Activated T-helper 1 cell treated with anti-CD3 and anti-CD28 coated beads, Interleukin-12 subunit alpha, Interleukin-12 subunit beta, Interleukin-2, Interleukin-4 antibody, amounts not matched to agents 30 ng/mL and 10 ng/mL and 1 ng/mL, durations not matched to agents 14 hours and 24 hours and 36 hours (primary cell): ENCODE measurements at regions not wholly inside any gene's neighbourhood (a gene's known extent, or its start where the extent isn't known, plus 50 kb on each side); places are given as distances from the start of the nearest gene placed in this dataset.

Source experiments
- DNase-seq: peaks from one replicate; pipeline ENCODE4 v3.0.0; 2021; ENCODE audit warnings: low spot score
- H3K27ac Mint-ChIP-seq: one replicate; pipeline ENCODE4 v1.8.0; 2021; ENCODE audit warnings: mild to moderate bottlenecking, mixed read lengths
- H3K27me3 Mint-ChIP-seq: one replicate; pipeline ENCODE4 v1.8.0; 2022; ENCODE audit warnings: mild to moderate bottlenecking, moderate library complexity, mixed read lengths; ENCODE audit not compliant: insufficient read depth
- H3K36me3 Mint-ChIP-seq: one replicate; pipeline ENCODE4 v1.8.0; 2021; ENCODE audit warnings: low read depth, mixed read lengths
- H3K4me1 Mint-ChIP-seq: one replicate; pipeline ENCODE4 v1.8.0; 2021; ENCODE audit warnings: low read depth, mixed read lengths
- H3K4me3 Mint-ChIP-seq: one replicate; pipeline ENCODE4 v1.8.0; 2021; ENCODE audit warnings: mild to moderate bottlenecking, moderate library complexity, mixed read lengths
- H3K9me3 Mint-ChIP-seq: one replicate; pipeline ENCODE4 v1.8.0; 2021; ENCODE audit warnings: mixed read lengths
- intact Hi-C: fragments of 100-400 bp; cut with micrococcal nuclease; formaldehyde crosslinking; loops from one replicate; pipeline ENCODE4 v1.15.1; 2024

DNA sequence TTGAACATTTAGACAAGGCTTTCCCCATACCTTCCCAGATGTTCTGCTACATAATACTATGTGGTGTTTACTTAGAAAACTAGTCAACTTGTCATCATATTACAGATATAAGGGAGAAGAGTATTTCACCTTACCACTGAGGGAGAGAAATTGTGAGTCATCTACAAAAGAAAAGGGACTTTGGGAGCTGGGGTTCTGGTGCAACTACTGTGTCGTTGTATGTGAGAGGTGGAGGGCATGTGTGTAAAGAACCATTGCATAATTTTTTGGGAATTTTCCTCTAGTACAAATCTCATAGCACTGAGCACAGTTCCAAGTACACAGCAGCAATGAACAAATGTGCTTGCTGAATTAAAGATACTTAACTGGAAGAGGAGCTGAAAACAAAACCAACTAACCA lies 665.6 kb downstream of the DHX35 start:
- Mint-ChIP-seq H3K27ac (no peak overlapping the region), H3K4me3 (no peak overlapping the region), H3K27me3 (no peaks in the 10 kb centered on the region), H3K9me3 (no peaks in the 10 kb centered on the region), H3K36me3 (no peaks in the 10 kb centered on the region), H3K4me1 (no peaks in the 10 kb centered on the region)
- DNase-seq, result no peak
- intact Hi-C loops, result no loop called here

GRCh38 chr20:39624316-39624715 lies 662.2 kb downstream of the DHX35 start:
- H3K4me1 Mint-ChIP-seq, result no peaks in the 10 kb centered on the region
- DNase-seq, result no peak
- no peaks in the 10 kb centered on the region for H3K27me3 Mint-ChIP-seq
- intact Hi-C loops, result no loop called here
- no peaks in the 10 kb centered on the region for H3K9me3 Mint-ChIP-seq
- no peak overlapping the region for H3K27ac Mint-ChIP-seq
- no peak overlapping the region for H3K4me3 Mint-ChIP-seq
- H3K36me3 Mint-ChIP-seq, result no peaks in the 10 kb centered on the region

- intact Hi-C loops, result no loop called here
- no peaks in the 10 kb centered on the region for H3K27me3 Mint-ChIP-seq
- no peak overlapping the region for H3K27ac Mint-ChIP-seq
- H3K9me3 Mint-ChIP-seq, result no peaks in the 10 kb centered on the region
- no peak overlapping the region for H3K4me3 Mint-ChIP-seq
- H3K36me3 Mint-ChIP-seq, result no peaks in the 10 kb centered on the region
- DNase-seq, result no peak
- no peaks in the 10 kb centered on the region for H3K4me1 Mint-ChIP-seq
Measured at GRCh38 chr20:39623584-39624234, 661.6 kb downstream of the DHX35 start.

DNA sequence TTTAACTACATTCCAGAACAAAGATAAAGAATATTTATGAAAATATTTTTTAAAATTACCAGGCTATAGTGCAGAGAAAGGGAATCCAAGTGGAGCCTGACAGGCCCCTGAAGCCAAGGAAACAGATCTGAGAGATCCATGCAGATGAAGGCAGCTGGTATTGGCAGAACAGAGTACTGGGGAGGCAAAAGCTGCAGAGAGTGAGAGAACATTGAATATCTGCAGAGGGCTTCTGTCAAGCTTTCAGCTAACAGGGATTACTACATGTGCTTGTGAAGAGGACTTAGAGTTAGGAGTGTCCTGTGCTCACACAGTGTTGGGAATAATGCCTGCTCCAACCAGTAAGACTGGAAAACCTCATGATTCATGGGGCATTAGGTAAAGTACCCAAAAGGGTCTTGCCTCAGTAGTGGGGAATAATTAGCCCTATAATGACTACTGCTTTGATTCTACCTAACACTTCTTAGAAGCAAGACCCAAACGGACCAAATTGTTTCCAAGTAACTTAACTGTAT lies 657.2 kb downstream of the DHX35 start:
- no peaks in the 10 kb centered on the region for H3K36me3 Mint-ChIP-seq
- H3K27ac Mint-ChIP-seq, result no peak overlapping the region

GRCh38 chr20:39611901-39612300 lies 649.8 kb downstream of the DHX35 start:
- Mint-ChIP-seq H3K9me3 (no peaks in the 10 kb centered on the region), H3K4me1 (no peaks in the 10 kb centered on the region), H3K27ac (no peak overlapping the region), H3K36me3 (no peaks in the 10 kb centered on the region), H3K27me3 (peaks cover 2% of the 10 kb centered on the region), H3K4me3 (no peak overlapping the region)
- DNase-seq, result no peak
- intact Hi-C loops, result no loop called here

More for the DNA sequence above, 657.2 kb downstream of the DHX35 start:
- Mint-ChIP-seq H3K4me1 (no peaks in the 10 kb centered on the region), H3K27me3 (no peaks in the 10 kb centered on the region), H3K9me3 (no peaks in the 10 kb centered on the region), H3K4me3 (no peak overlapping the region)
- intact Hi-C loops, result no loop called here
- no peak for DNase-seq

DNA sequence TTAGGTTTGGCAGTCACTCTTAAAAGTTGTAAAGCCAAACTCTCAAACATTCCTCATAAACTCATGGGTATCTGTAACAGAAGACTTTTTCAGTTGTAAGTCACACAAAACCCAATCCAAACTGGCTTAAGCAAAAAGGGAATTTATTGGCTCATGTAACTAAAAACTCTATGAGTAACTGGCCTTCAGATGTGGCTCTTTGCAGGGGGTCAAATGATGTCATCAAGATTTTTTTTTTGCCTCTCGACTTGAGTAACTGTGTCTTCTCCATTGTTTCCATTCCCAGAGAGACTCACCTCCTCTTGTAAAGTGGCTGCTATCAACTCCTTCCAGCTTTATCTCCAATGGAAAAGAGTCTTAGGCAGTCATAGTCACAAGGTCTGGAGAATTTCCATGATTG lies 645.0 kb downstream of the DHX35 start:
- Mint-ChIP-seq H3K27ac (no peak overlapping the region), H3K4me3 (no peak overlapping the region), H3K36me3 (no peaks in the 10 kb centered on the region), H3K4me1 (no peaks in the 10 kb centered on the region), H3K27me3 (no peaks in the 10 kb centered on the region), H3K9me3 (no peaks in the 10 kb centered on the region)
- no peak for DNase-seq
- intact Hi-C loops, result no loop called here

GRCh38 chr20:39605908-39606307 lies 643.8 kb downstream of the DHX35 start:
- Mint-ChIP-seq H3K27me3 (no peaks in the 10 kb centered on the region), H3K9me3 (no peaks in the 10 kb centered on the region), H3K36me3 (no peaks in the 10 kb centered on the region), H3K4me1 (no peaks in the 10 kb centered on the region), H3K27ac (no peak overlapping the region), H3K4me3 (no peak overlapping the region)
- intact Hi-C loops, result no loop called here
- DNase-seq, result no peak

DNA sequence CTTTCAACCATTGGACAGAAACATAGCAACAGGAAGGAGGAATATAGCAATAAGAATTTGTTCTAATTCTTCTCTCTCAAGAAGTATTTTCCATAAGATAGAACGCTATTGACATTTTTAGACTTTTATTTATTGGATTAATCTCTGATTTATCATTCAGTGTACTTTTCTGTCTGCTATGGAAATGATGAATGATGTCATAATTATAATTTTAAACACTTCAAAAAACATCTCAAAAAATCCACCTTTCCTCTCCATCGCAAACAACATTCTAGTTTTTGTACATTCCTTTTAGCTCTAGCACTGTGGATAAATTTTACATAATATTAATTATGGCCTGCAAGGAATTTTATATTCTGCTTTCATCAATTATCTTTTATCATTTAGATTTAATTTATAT lies 643.2 kb downstream of the DHX35 start:
- Mint-ChIP-seq H3K4me3 (no peak overlapping the region), H3K4me1 (no peaks in the 10 kb centered on the region), H3K27ac (no peak overlapping the region), H3K36me3 (no peaks in the 10 kb centered on the region), H3K27me3 (no peaks in the 10 kb centered on the region), H3K9me3 (no peaks in the 10 kb centered on the region)
- DNase-seq, result no peak
- intact Hi-C loops, result no loop called here

- Mint-ChIP-seq H3K27me3 (no peaks in the 10 kb centered on the region), H3K27ac (no peak overlapping the region), H3K36me3 (no peaks in the 10 kb centered on the region), H3K4me1 (no peaks in the 10 kb centered on the region), H3K9me3 (no peaks in the 10 kb centered on the region), H3K4me3 (no peak overlapping the region)
- no peak for DNase-seq
- intact Hi-C loops, result no loop called here
Measured at GRCh38 chr20:39603219-39603618, 641.1 kb downstream of the DHX35 start.

DNA sequence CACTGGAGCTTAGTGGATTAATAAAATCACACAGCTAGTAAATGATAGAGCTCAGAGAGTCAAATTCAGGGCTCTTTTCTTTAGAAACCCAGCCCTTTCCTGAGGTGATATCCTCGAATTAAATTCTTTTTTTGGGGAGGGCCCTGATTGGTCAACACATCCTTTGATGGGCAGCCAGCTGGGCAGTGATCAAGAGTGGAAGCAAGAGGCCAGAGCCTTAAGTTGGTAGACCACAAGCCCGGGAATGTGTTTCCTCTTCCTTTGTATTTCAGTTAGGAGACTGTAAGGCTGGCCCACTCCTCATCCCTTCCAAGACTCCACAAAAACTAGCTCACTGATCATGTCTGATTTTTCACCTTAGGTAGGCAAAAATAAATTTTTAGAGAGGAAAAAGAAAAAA lies 640.5 kb downstream of the DHX35 start:
- Mint-ChIP-seq H3K4me3 (no peak overlapping the region), H3K27me3 (no peaks in the 10 kb centered on the region), H3K27ac (no peak overlapping the region), H3K36me3 (no peaks in the 10 kb centered on the region), H3K9me3 (no peaks in the 10 kb centered on the region), H3K4me1 (no peaks in the 10 kb centered on the region)
- no peak for DNase-seq
- intact Hi-C loops, result no loop called here

- H3K27ac Mint-ChIP-seq, result no peak overlapping the region
- H3K27me3 Mint-ChIP-seq, result no peaks in the 10 kb centered on the region
- H3K4me3 Mint-ChIP-seq, result no peak overlapping the region
- H3K36me3 Mint-ChIP-seq, result no peaks in the 10 kb centered on the region
- DNase-seq, result no peak
- no peaks in the 10 kb centered on the region for H3K4me1 Mint-ChIP-seq
- intact Hi-C loops, result no loop called here
- no peaks in the 10 kb centered on the region for H3K9me3 Mint-ChIP-seq
Measured at GRCh38 chr20:39600871-39601270, 638.7 kb downstream of the DHX35 start.

- Mint-ChIP-seq H3K27me3 (no peaks in the 10 kb centered on the region), H3K4me1 (no peaks in the 10 kb centered on the region), H3K4me3 (no peak overlapping the region), H3K27ac (no peak overlapping the region), H3K9me3 (no peaks in the 10 kb centered on the region), H3K36me3 (no peaks in the 10 kb centered on the region)
- no peak for DNase-seq
- intact Hi-C loops, result no loop called here
Measured at GRCh38 chr20:39600156-39600555, 638.0 kb downstream of the DHX35 start.

- Mint-ChIP-seq H3K4me3 (no peak overlapping the region), H3K27me3 (no peaks in the 10 kb centered on the region), H3K36me3 (no peaks in the 10 kb centered on the region), H3K9me3 (no peaks in the 10 kb centered on the region), H3K4me1 (no peaks in the 10 kb centered on the region), H3K27ac (no peak overlapping the region)
- intact Hi-C loops, result no loop called here
- DNase-seq, result no peak
Measured at GRCh38 chr20:39596554-39596953, 634.4 kb downstream of the DHX35 start.

GRCh38 chr20:39592371-39592770 lies 630.2 kb downstream of the DHX35 start:
- intact Hi-C loops, result no loop called here
- DNase-seq, result no peak
- no peaks in the 10 kb centered on the region for H3K9me3 Mint-ChIP-seq
- H3K4me3 Mint-ChIP-seq, result no peak overlapping the region
- H3K27ac Mint-ChIP-seq, result no peak overlapping the region
- H3K36me3 Mint-ChIP-seq, result no peaks in the 10 kb centered on the region
- H3K4me1 Mint-ChIP-seq, result no peaks in the 10 kb centered on the region
- H3K27me3 Mint-ChIP-seq, result no peaks in the 10 kb centered on the region
